NCI-H510A treated with DMSO at 0.1 percent for 48 hours (cell line): ENCODE measurements at regions not wholly inside any gene's neighbourhood (a gene's known extent, or its start where the extent isn't known, plus 50 kb on each side); places are given as distances from the start of the nearest gene placed in this dataset.
A peak's percentile ranks its signal among the peaks of the same experiment; 100 is the strongest.
"Not testable (repeated sequence)": the region's sequence is repeated elsewhere in the genome, so short reads cannot be mapped to it uniquely, and the experiment has no call there.

ENCODE experiments used
- DNase-seq: peaks from one replicate; lab custom pipeline; 2025; lab: John Stamatoyannopoulos, UW

GRCh38 chr2:238502088-238502810 lies 75.5 kb downstream of the ASB1 start:
- no peak for DNase-seq

- DNase-seq, result no peak
Measured at GRCh38 chr2:238502956-238503791, 76.4 kb downstream of the ASB1 start.

GRCh38 chr2:238504181-238504931 lies 77.6 kb downstream of the ASB1 start:
- no peak for DNase-seq

- no peak for DNase-seq
Measured at GRCh38 chr2:238505119-238505891, 78.6 kb downstream of the ASB1 start.

- no peak for DNase-seq
Measured at GRCh38 chr2:238505892-238506280, 79.2 kb downstream of the ASB1 start.

- no peak for DNase-seq
Measured at GRCh38 chr2:238506371-238507068, 79.8 kb downstream of the ASB1 start.

GRCh38 chr2:238507836-238508235 lies 81.1 kb downstream of the ASB1 start:
- no peak for DNase-seq

- no peak for DNase-seq
Measured at GRCh38 chr2:238509151-238509835, 82.6 kb downstream of the ASB1 start.

- DNase-seq, result no peak
Measured at GRCh38 chr2:238509903-238510302, 83.2 kb downstream of the ASB1 start.

GRCh38 chr2:238510911-238511613 lies 84.3 kb downstream of the ASB1 start:
- DNase-seq, result peak; percentile 54

GRCh38 chr2:238511614-238511950 lies 84.9 kb downstream of the ASB1 start:
- no peak for DNase-seq

- DNase-seq, result no peak
Measured at GRCh38 chr2:238512247-238512867, 85.6 kb downstream of the ASB1 start.

GRCh38 chr2:238513346-238513745 lies 86.6 kb downstream of the ASB1 start:
- DNase-seq, result peak; percentile 10

GRCh38 chr2:238514024-238514423 lies 87.3 kb downstream of the ASB1 start:
- not testable (repeated sequence) for DNase-seq

- no peak for DNase-seq
Measured at GRCh38 chr2:238515377-238515776, 88.7 kb downstream of the ASB1 start.

- no peak for DNase-seq
Measured at GRCh38 chr2:238517209-238517608, 90.5 kb downstream of the ASB1 start.

- no peak for DNase-seq
Measured at GRCh38 chr2:238518172-238518820, 91.6 kb downstream of the ASB1 start.

GRCh38 chr2:238518821-238519186 lies 92.1 kb downstream of the ASB1 start:
- DNase-seq, result no peak

- no peak for DNase-seq
Measured at GRCh38 chr2:238520359-238520886, 93.7 kb downstream of the ASB1 start.
